G401 (cell line): ENCODE measurements at regions not wholly inside any gene's neighbourhood (a gene's known extent, or its start where the extent isn't known, plus 50 kb on each side); places are given as distances from the start of the nearest gene placed in this dataset.
"Not testable (repeated sequence)": the region's sequence is repeated elsewhere in the genome, so short reads cannot be mapped to it uniquely, and the experiment has no call there.

Experiments
- DNase-seq: peaks from one replicate; pipeline ENCODE4 v3.0.0-alpha.2; 2015; ENCODE audit warnings: low spot score
- in situ Hi-C: cut with HindIII; loops from 2 replicates; pipeline ENCODE4 v1.10.0; 2016; ENCODE audit warnings: low sequenced_read_pairs, mixed read lengths

GRCh38 chr7:48992816-48993215 is 68.5 kb downstream of the CDC14C start:
- DNase-seq: no peak
- in situ Hi-C loops: no loop called here

GRCh38 chr7:49001610-49002033 is 77.3 kb downstream of the CDC14C start:
- DNase-seq: peak; percentile 12
- in situ Hi-C loops: no loop called here

GRCh38 chr7:49010717-49011116 is 86.4 kb downstream of the CDC14C start:
- no peak for DNase-seq
- in situ Hi-C loops: no loop called here

GRCh38 chr7:49014870-49015269 is 90.5 kb downstream of the CDC14C start:
- no peak for DNase-seq
- in situ Hi-C loops: no loop called here

GRCh38 chr7:49020145-49020544 is 95.8 kb downstream of the CDC14C start:
- no peak for DNase-seq
- in situ Hi-C loops: no loop called here

GRCh38 chr7:49022448-49022847 is 98.1 kb downstream of the CDC14C start:
- in situ Hi-C loops: no loop called here

GRCh38 chr7:49023345-49024328 is 99.3 kb downstream of the CDC14C start:
- DNase-seq: peak; percentile 78
- in situ Hi-C loops: no loop called here

More at GRCh38 chr7:49022448-49022847, 98.1 kb downstream of the CDC14C start:
- DNase-seq: no peak

- in situ Hi-C loops: no loop called here
- DNase-seq: no peak
These were observed 105.9 kb downstream of the CDC14C start for GRCh38 chr7:49030221-49030620.

GRCh38 chr7:49033140-49033539 is 108.8 kb downstream of the CDC14C start:
- in situ Hi-C loops, DNase-seq: not testable (repeated sequence)

GRCh38 chr7:49037346-49038210 is 113.2 kb downstream of the CDC14C start:
- no peak for DNase-seq
- in situ Hi-C loops: no loop called here

GRCh38 chr7:49038821-49039358 is 114.5 kb downstream of the CDC14C start:
- in situ Hi-C loops: no loop called here
- DNase-seq: no peak

- in situ Hi-C loops: no loop called here
- DNase-seq: no peak
These were observed 136.4 kb downstream of the CDC14C start for GRCh38 chr7:49060743-49061142.

- DNase-seq: no peak
- in situ Hi-C loops: no loop called here
These were observed 150.2 kb downstream of the CDC14C start for GRCh38 chr7:49074538-49074937.

- in situ Hi-C loops: no loop called here
- no peak for DNase-seq
These were observed 156.6 kb downstream of the CDC14C start for GRCh38 chr7:49080896-49081475.

GRCh38 chr7:49088017-49088416 is 163.7 kb downstream of the CDC14C start:
- no peak for DNase-seq
- in situ Hi-C loops: no loop called here

- in situ Hi-C loops: no loop called here
- no peak for DNase-seq
These were observed 165.4 kb downstream of the CDC14C start for GRCh38 chr7:49089717-49090116.

GRCh38 chr7:49091089-49091488 is 166.7 kb downstream of the CDC14C start:
- no peak for DNase-seq
- in situ Hi-C loops: no loop called here

GRCh38 chr7:49091519-49091918 is 167.2 kb downstream of the CDC14C start:
- DNase-seq: no peak
- in situ Hi-C loops: no loop called here

- in situ Hi-C loops: no loop called here
- no peak for DNase-seq
These were observed 168.9 kb downstream of the CDC14C start for GRCh38 chr7:49093218-49093617.
